Endothelial cell of umbilical vein (primary cell): ENCODE measurements at regions not wholly inside any gene's neighbourhood (a gene's known extent, or its start where the extent isn't known, plus 50 kb on each side); places are given as distances from the start of the nearest gene placed in this dataset.

ENCODE experiments used
- BruUV-seq: library from RNA; stranded (reverse); fragments of 400-500 nt; replicated peaks from 2 replicates; lab custom pipeline; 2021; lab: Mats Ljungman, UMichigan
- CTCF ChIA-PET: fragments of 300-600, 350-600 bp; sonication (Branson Sonifier 250); formaldehyde crosslinking; loops from one replicate; lab custom pipeline; 2021; ENCODE audit warnings: antibody characterized with exemption, inconsistent platforms; lab: Charles Lee
- POLR2A ChIA-PET: fragments of 300-600, 350-600 bp; sonication (Branson Sonifier 250); formaldehyde crosslinking; loops from one replicate; lab custom pipeline; 2021; ENCODE audit warnings: antibody characterized with exemption, inconsistent platforms; lab: Charles Lee
- DNase-seq: peaks from one replicate; pipeline ENCODE4 v3.0.0-alpha.2; 2011; ENCODE audit warnings: low read depth, low spot score
- FAIRE-seq: peaks from 2 replicates; lab custom pipeline; 2011; peaks lifted over from hg19 to GRCh38; lab: Jason Lieb, UNC
- H2AFZ ChIP-seq: 2 replicates; pipeline ENCODE4 v1.6.0; 2012; ENCODE audit warnings: low read depth, low read length, control low read depth, inconsistent platforms
- H3K27ac ChIP-seq: 2 replicates; pipeline ENCODE4 v1.5.1; 2011; ENCODE audit warnings: low read depth, mild to moderate bottlenecking, control low read depth, low read length, moderate library complexity; ENCODE audit not compliant: insufficient read depth
- H3K27me3 ChIP-seq, 2 experiments: 2 replicates each; pipeline versions ENCODE4 v1.6.0 to v1.6.1; 2011; ENCODE audit warnings: low read length in 2 of 2, mixed read lengths in 1 of 2; ENCODE audit not compliant: control insufficient read depth in 2 of 2, insufficient read depth in 2 of 2
- H3K36me3 ChIP-seq, 2 experiments: 2 replicates in 1 of 2; 3 replicates in 1 of 2; pipeline ENCODE4 v1.5.1; 2011; ENCODE audit warnings: low read length in 2 of 2, mild to moderate bottlenecking in 1 of 2, moderate library complexity in 1 of 2; ENCODE audit not compliant: control insufficient read depth in 2 of 2, insufficient read depth in 2 of 2; ENCODE audit errors: extremely low read depth in 1 of 2
- H3K4me1 ChIP-seq: 3 replicates; pipeline ENCODE4 v1.5.1; 2011; ENCODE audit warnings: mild to moderate bottlenecking, low read length; ENCODE audit not compliant: control insufficient read depth, insufficient read depth; ENCODE audit errors: extremely low read depth
- H3K4me2 ChIP-seq: 2 replicates; pipeline ENCODE4 v1.6.1; 2011; ENCODE audit warnings: low read length, control low read depth, mixed read lengths; ENCODE audit not compliant: insufficient read depth
- H3K4me3 ChIP-seq, 3 experiments: fragments of 200-600 bp in 1 of 3; sonication (generic), shearing (Covaris generic) in 1 of 3; replicated peaks in 1 of 3; 2 replicates each; pipeline ENCODE4 v1.5.1; 2011 to 2016; ENCODE audit warnings: control low read depth in 3 of 3, low read length in 3 of 3, mild to moderate bottlenecking in 2 of 3, inconsistent platforms in 1 of 3, low read depth in 1 of 3, moderate library complexity in 1 of 3; ENCODE audit not compliant: insufficient read depth in 1 of 3
- H3K79me2 ChIP-seq: 2 replicates; pipeline ENCODE4 v1.6.0; 2012; ENCODE audit warnings: low read length, inconsistent platforms; ENCODE audit not compliant: control insufficient read depth, insufficient read depth
- H3K9ac ChIP-seq: replicated peaks from 2 replicates; pipeline ENCODE3; 2011; ENCODE audit warnings: low read length, control low read depth; ENCODE audit not compliant: insufficient read depth; ENCODE audit errors: extremely low read depth
- H3K9me1 ChIP-seq: replicated peaks from 3 replicates; pipeline ENCODE4 v1.6.0; 2011; ENCODE audit warnings: mild to moderate bottlenecking, low read length; ENCODE audit not compliant: control insufficient read depth, insufficient read depth; ENCODE audit errors: extremely low read depth
- H3K9me3 ChIP-seq: replicated peaks from 2 replicates; pipeline ENCODE4 v1.5.1; 2012; ENCODE audit warnings: low read length, inconsistent platforms; ENCODE audit not compliant: control insufficient read depth, insufficient read depth
- H4K20me1 ChIP-seq: replicated peaks from 2 replicates; pipeline ENCODE3; 2011; ENCODE audit warnings: mild to moderate bottlenecking, low read length; ENCODE audit not compliant: control insufficient read depth, insufficient read depth; ENCODE audit errors: extremely low read depth
- GATA2 ChIP-seq: IDR thresholded peaks from 2 replicates; pipeline ENCODE4 v1.7.0; 2011; ENCODE audit warnings: low read depth, mild to moderate bottlenecking, moderate library complexity, mixed read lengths, low read length; ENCODE audit not compliant: insufficient read length, insufficient read depth
- JUN ChIP-seq: IDR thresholded peaks from 2 replicates; pipeline ENCODE4 v1.6.1; 2011; ENCODE audit warnings: borderline replicate concordance, low read depth; ENCODE audit not compliant: insufficient read length, insufficient read depth
- MYC ChIP-seq: IDR thresholded peaks from one replicate; pipeline ENCODE4 v1.6.1; 2011; ENCODE audit warnings: mild to moderate bottlenecking, low read depth, low read length
- POLR2A ChIP-seq: IDR thresholded peaks from 2 replicates; pipeline ENCODE4 v1.6.1; 2012; ENCODE audit warnings: low read depth, mild to moderate bottlenecking, control low read depth, low read length
- POLR2AphosphoS5 ChIP-seq: IDR thresholded peaks from 2 replicates; pipeline ENCODE4 v1.6.1; 2012; ENCODE audit warnings: low read depth, mild to moderate bottlenecking, control low read depth, low read length, moderate library complexity; ENCODE audit not compliant: insufficient read depth
- dilution Hi-C: fragments of 300-500 bp; cut with MboI; formaldehyde crosslinking; loops from one replicate; pipeline ENCODE4 v1.15.0; 2019; ENCODE audit warnings: low sequenced_read_pairs; ENCODE audit not compliant: extremely low pct_ligation_motif_present
- intact Hi-C: fragments of 100-400 bp; cut with micrococcal nuclease; formaldehyde crosslinking; loops from one replicate; pipeline ENCODE4 v1.10.0; 2022
- TF ChIP-seq, protein P1 (sequence below): IDR thresholded peaks from 2 replicates; pipeline ENCODE4 v1.6.1; 2011; ENCODE audit not compliant: insufficient read depth, insufficient read length

DNA sequence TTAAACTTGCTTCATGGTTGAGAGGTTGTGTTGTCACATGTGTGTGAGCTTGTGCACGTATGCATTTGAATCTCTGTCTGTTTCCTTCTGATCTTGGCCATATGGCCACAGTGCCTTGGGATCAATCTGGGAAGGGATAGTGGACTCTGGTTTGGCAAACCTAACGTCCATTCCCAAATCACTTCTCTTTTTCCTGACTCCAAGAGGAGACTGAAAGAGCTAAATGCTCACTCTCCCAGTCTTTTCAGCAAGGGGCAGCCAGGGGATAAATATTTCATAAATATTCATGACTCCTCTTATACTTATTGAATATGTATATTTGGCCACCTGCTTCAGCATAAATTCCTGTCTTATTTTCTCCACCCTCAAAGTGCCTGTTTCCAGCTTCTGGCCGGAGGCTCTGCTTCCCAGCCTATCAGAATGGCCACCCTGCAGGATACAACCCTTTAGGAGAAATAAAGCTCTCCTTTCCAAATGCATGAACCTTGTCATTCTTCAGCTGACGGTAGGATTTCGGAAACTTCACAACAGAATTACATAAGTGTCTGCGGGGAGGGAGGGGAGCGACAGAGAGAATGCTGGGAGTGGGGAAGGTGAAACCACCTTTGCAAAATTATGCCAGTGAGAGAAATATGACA lies 112.2 kb upstream of the COPS8 start:
- intact Hi-C loops: no loop called here
- Histone ChIP-seq H3K36me3 (no peaks in the 10 kb centered on the region), H3K27ac (no peak overlapping the region), H3K9ac (no peak overlapping the region), H3K9me1 (no peaks in the 10 kb centered on the region), H2AFZ (no peak overlapping the region), H3K27me3 (no peaks in the 10 kb centered on the region), H4K20me1 (no peaks in the 10 kb centered on the region), H3K9me3 (no peaks in the 10 kb centered on the region), H3K4me1 (no peaks in the 10 kb centered on the region), H3K4me2 (no peak overlapping the region), H3K79me2 (no peaks in the 10 kb centered on the region), H3K4me3 (no peak overlapping the region)
- FAIRE-seq: no peak
- TF ChIP-seq POLR2A (no peak), POLR2AphosphoS5 (no peak), JUN (no peak)
- TF ChIP-seq, protein P1, sequence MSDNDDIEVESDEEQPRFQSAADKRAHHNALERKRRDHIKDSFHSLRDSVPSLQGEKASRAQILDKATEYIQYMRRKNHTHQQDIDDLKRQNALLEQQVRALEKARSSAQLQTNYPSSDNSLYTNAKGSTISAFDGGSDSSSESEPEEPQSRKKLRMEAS: no peak
- POLR2A ChIA-PET: no interaction called here
- no TSS peak for BruUV-seq
- CTCF ChIA-PET: interaction anchor here (1.1 to 1.5 kb wide), 2 partner anchors 21 to 197 kb away, joined by 3 read pairs; no protein-coding TSS in a partner anchor
- no peak for DNase-seq
- dilution Hi-C loops: no loop called here

DNA sequence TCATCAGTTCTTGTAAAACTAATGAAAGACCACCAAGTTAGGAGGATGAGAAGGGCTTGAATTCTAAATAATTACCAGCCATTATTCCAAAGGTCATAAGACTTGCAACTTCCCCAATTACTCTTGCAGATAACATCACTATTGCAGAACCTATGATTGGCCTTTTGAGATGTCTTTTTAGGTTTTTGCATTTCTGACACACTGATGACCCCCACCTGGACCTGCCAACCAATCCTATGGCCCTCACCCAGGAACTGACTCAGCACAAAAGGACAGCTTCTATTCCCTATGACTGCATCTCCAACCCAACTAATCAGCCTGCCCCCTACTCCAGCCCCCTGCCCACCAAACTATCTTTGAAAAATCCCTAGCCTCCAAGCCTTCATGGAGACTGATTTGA lies 111.5 kb upstream of the COPS8 start:
- H3K4me1 ChIP-seq: no peaks in the 10 kb centered on the region
- FAIRE-seq: no peak
- H3K4me3 ChIP-seq: no peak overlapping the region
- dilution Hi-C loops (no loop called here), intact Hi-C loops (no loop called here)
- DNase-seq: no peak
- POLR2A ChIA-PET: no interaction called here
- no peaks in the 10 kb centered on the region for H4K20me1 ChIP-seq
- no peak overlapping the region for H3K9ac ChIP-seq
- no peaks in the 10 kb centered on the region for H3K9me3 ChIP-seq
- H3K79me2 ChIP-seq: no peaks in the 10 kb centered on the region
- no peaks in the 10 kb centered on the region for H3K9me1 ChIP-seq
- TF ChIP-seq POLR2A (no peak), MYC (no peak), GATA2 (no peak), JUN (no peak)
- TF ChIP-seq, protein P1: no peak
- no peak overlapping the region for H3K4me2 ChIP-seq
- CTCF ChIA-PET: no interaction called here
- no peaks in the 10 kb centered on the region for H3K27me3 ChIP-seq
- BruUV-seq: no TSS peak
- H3K27ac ChIP-seq: no peak overlapping the region
- no peak overlapping the region for H2AFZ ChIP-seq
- H3K36me3 ChIP-seq: no peaks in the 10 kb centered on the region
